ENCODE measurements at regions not wholly inside any gene's neighbourhood (a gene's known extent, or its start where the extent isn't known, plus 50 kb on each side); places are given as distances from the start of the nearest gene placed in this dataset.

GRCh38 chr2:120596191-120596811 lies 139.4 kb upstream of the GLI2 start:
- no peak for DNase-seq

GRCh38 chr2:120596990-120597594 lies 138.6 kb upstream of the GLI2 start:
- DNase-seq = no peak

GRCh38 chr2:120597595-120598193 lies 138.0 kb upstream of the GLI2 start:
- DNase-seq = no peak

GRCh38 chr2:120598416-120598815 lies 137.3 kb upstream of the GLI2 start:
- DNase-seq = peak; percentile 30 to 43 (median 40)

- DNase-seq = peak in 2 of 3 donors; percentile 5 to 25
These were observed 136.6 kb upstream of the GLI2 start for GRCh38 chr2:120599072-120599471.

- DNase-seq = no peak
These were observed 136.0 kb upstream of the GLI2 start for GRCh38 chr2:120599656-120600055.

GRCh38 chr2:120600335-120600734 lies 135.3 kb upstream of the GLI2 start:
- no peak for DNase-seq

GRCh38 chr2:120600786-120601185 lies 134.9 kb upstream of the GLI2 start:
- DNase-seq = no peak

- no peak for DNase-seq
These were observed 134.1 kb upstream of the GLI2 start for GRCh38 chr2:120601566-120601965.

- no peak for DNase-seq
These were observed 133.4 kb upstream of the GLI2 start for GRCh38 chr2:120602251-120602650.

- DNase-seq = no peak
These were observed 130.9 kb upstream of the GLI2 start for GRCh38 chr2:120604767-120605166.

GRCh38 chr2:120605231-120605935 lies 130.3 kb upstream of the GLI2 start:
- DNase-seq = no peak

GRCh38 chr2:120606280-120606679 lies 129.4 kb upstream of the GLI2 start:
- DNase-seq = no peak

GRCh38 chr2:120606931-120607330 lies 128.7 kb upstream of the GLI2 start:
- no peak for DNase-seq

GRCh38 chr2:120607506-120607905 lies 128.2 kb upstream of the GLI2 start:
- no peak for DNase-seq

GRCh38 chr2:120607996-120608395 lies 127.7 kb upstream of the GLI2 start:
- DNase-seq = no peak

GRCh38 chr2:120609826-120610395 lies 125.8 kb upstream of the GLI2 start:
- no peak for DNase-seq

GRCh38 chr2:120611016-120611415 lies 124.7 kb upstream of the GLI2 start:
- DNase-seq = no peak

- DNase-seq = no peak
These were observed 123.7 kb upstream of the GLI2 start for GRCh38 chr2:120611961-120612360.

- DNase-seq = no peak
These were observed 123.2 kb upstream of the GLI2 start for GRCh38 chr2:120612471-120612870.

GRCh38 chr2:120612931-120613330 lies 122.7 kb upstream of the GLI2 start:
- DNase-seq = no peak

GRCh38 chr2:120613742-120614571 lies 121.7 kb upstream of the GLI2 start:
- no peak for DNase-seq

- no peak for DNase-seq
These were observed 120.8 kb upstream of the GLI2 start for GRCh38 chr2:120614901-120615300.

Measured in suppressor macrophage treated with lipopolysaccharide for 1 hour (primary cell).